GM23338 (cell line): ENCODE measurements at regions not wholly inside any gene's neighbourhood (a gene's known extent, or its start where the extent isn't known, plus 50 kb on each side); places are given as distances from the start of the nearest gene placed in this dataset.

Experiments
- ATAC-seq: fragments of 200-7000 bp; cut with Tn5 transposase; 3 replicates; pipeline ENCODE4 v1.9.1; 2020
- DNase-seq: peaks from one replicate; pipeline ENCODE4 v3.0.0-alpha.2; 2015; ENCODE audit warnings: low spot score
- H2AFZ ChIP-seq: fragments of 200-600 bp; sonication (generic); 2 replicates; pipeline ENCODE4 v1.8.0; 2016; ENCODE audit warnings: antibody characterized with exemption, mild to moderate bottlenecking, moderate library complexity
- H3F3A ChIP-seq: fragments of 200-600 bp; sonication (generic); replicated peaks from 2 replicates; pipeline ENCODE4 v1.8.0; 2017; ENCODE audit warnings: antibody characterized with exemption, mixed run types, low read depth
- H3K27ac ChIP-seq: fragments of 200-600 bp; sonication (generic); 2 replicates; pipeline ENCODE4 v1.6.1; 2016; ENCODE audit warnings: low read depth
- H3K27me3 ChIP-seq: fragments of 200-600 bp; sonication (generic); 2 replicates; pipeline ENCODE4 v1.8.0; 2016; ENCODE audit warnings: mild to moderate bottlenecking, mixed run types, moderate library complexity; ENCODE audit not compliant: insufficient read depth
- H3K36me3 ChIP-seq: fragments of 200-600 bp; sonication (generic); 2 replicates; pipeline ENCODE4 v1.8.0; 2016; ENCODE audit warnings: mild to moderate bottlenecking; ENCODE audit not compliant: insufficient read depth
- H3K4me1 ChIP-seq: fragments of 200-600 bp; sonication (generic); 2 replicates; pipeline ENCODE4 v1.8.0; 2016; ENCODE audit warnings: mild to moderate bottlenecking, moderate library complexity; ENCODE audit not compliant: insufficient read depth
- H3K4me2 ChIP-seq: fragments of 200-600 bp; sonication (generic); 2 replicates; pipeline ENCODE4 v1.7.1; 2017; ENCODE audit warnings: mixed run types
- H3K4me3 ChIP-seq: fragments of 200-600 bp; sonication (generic); 2 replicates; pipeline ENCODE4 v1.6.1; 2016; ENCODE audit warnings: mixed run types
- H3K79me2 ChIP-seq: fragments of 200-600 bp; sonication (generic); replicated peaks from 2 replicates; pipeline ENCODE4 v1.8.0; 2017; ENCODE audit warnings: mild to moderate bottlenecking; ENCODE audit not compliant: insufficient read depth
- H3K9me2 ChIP-seq: fragments of 200-600 bp; sonication (generic); 2 replicates; pipeline ENCODE4 v1.8.0; 2017; ENCODE audit not compliant: insufficient read depth
- H4K20me1 ChIP-seq: fragments of 200-600 bp; sonication (generic); replicated peaks from 2 replicates; pipeline ENCODE4 v1.8.0; 2017; ENCODE audit warnings: mild to moderate bottlenecking; ENCODE audit not compliant: insufficient read depth
- H3K27ac Mint-ChIP-seq: 2 replicates; pipeline ENCODE4 v1.8.0; 2020; ENCODE audit warnings: inconsistent platforms, mild to moderate bottlenecking, moderate library complexity, mixed read lengths
- H3K27me3 Mint-ChIP-seq: 3 replicates; pipeline ENCODE4 v1.8.0; 2022; ENCODE audit warnings: low read depth, mild to moderate bottlenecking, moderate library complexity, mixed read lengths, inconsistent platforms; ENCODE audit not compliant: insufficient read depth, poor library complexity
- H3K36me3 Mint-ChIP-seq: 3 replicates; pipeline ENCODE4 v1.8.0; 2021; ENCODE audit warnings: low read depth, mild to moderate bottlenecking, inconsistent platforms, moderate library complexity, mixed read lengths
- H3K4me1 Mint-ChIP-seq: 3 replicates; pipeline ENCODE4 v1.8.0; 2020; ENCODE audit warnings: mild to moderate bottlenecking, inconsistent platforms, mixed read lengths
- H3K4me3 Mint-ChIP-seq: 3 replicates; pipeline ENCODE4 v1.8.0; 2021; ENCODE audit warnings: moderate library complexity, mild to moderate bottlenecking, inconsistent platforms, mixed read lengths
- H3K9me3 Mint-ChIP-seq: 3 replicates; pipeline ENCODE4 v1.8.0; 2020; ENCODE audit warnings: moderate library complexity, mild to moderate bottlenecking, inconsistent platforms, mixed read lengths
- CREB1 ChIP-seq: fragments of 250-450 bp; sonication (Bioruptor Pico); IDR thresholded peaks from 2 replicates; pipeline ENCODE4 v1.5.0; 2020; ENCODE audit warnings: low read depth, mild to moderate bottlenecking, moderate library complexity
- CTCF ChIP-seq, 2 experiments: fragments of 200-600 bp in 1 of 2; sonication (generic) in 1 of 2; conservative IDR thresholded peaks; 2 replicates each; pipeline versions ENCODE4 v1.5.1 to v1.6.1; 2016 to 2017; ENCODE audit warnings: antibody characterized with exemption in 2 of 2, low read depth in 2 of 2, mild to moderate bottlenecking in 2 of 2, moderate library complexity in 1 of 2
- EZH2phosphoT487 ChIP-seq: fragments of 200-600 bp; sonication (generic); IDR thresholded peaks from one replicate; pipeline ENCODE4 v1.8.1; 2018; ENCODE audit warnings: antibody characterized with exemption; ENCODE audit not compliant: unreplicated experiment
- NANOG ChIP-seq: IDR thresholded peaks from 2 replicates; pipeline ENCODE4 v1.6.1; 2016; ENCODE audit warnings: antibody characterized with exemption, borderline replicate concordance
- POLR2AphosphoS5 ChIP-seq: IDR thresholded peaks from 2 replicates; pipeline ENCODE4 v1.6.1; 2016; ENCODE audit warnings: antibody characterized with exemption, low read depth
- REST ChIP-seq: IDR thresholded peaks from one replicate; pipeline ENCODE4 v1.6.1; 2018; ENCODE audit warnings: antibody characterized with exemption; ENCODE audit not compliant: unreplicated experiment
- STAT1 ChIP-seq: IDR thresholded peaks from one replicate; pipeline ENCODE4 v1.6.1; 2016; ENCODE audit warnings: antibody characterized with exemption; ENCODE audit not compliant: unreplicated experiment
- ZNF331 ChIP-seq: fragments of 250-450 bp; sonication (Bioruptor Pico); IDR thresholded peaks from 2 replicates; pipeline ENCODE4 v1.5.0; 2020; ENCODE audit warnings: low read depth, mild to moderate bottlenecking, moderate library complexity

- Mint-ChIP-seq H3K36me3 (no peaks in the 10 kb centered on the region), H3K4me1 (peaks cover 13% of the 10 kb centered on the region; the same call in 2 of the 3 replicates), H3K27ac (no peak overlapping the region), H3K9me3 (no peaks in the 10 kb centered on the region), H3K27me3 (no peaks in the 10 kb centered on the region), H3K4me3 (no peak overlapping the region)
- Histone ChIP-seq H3K36me3 (no peaks in the 10 kb centered on the region), H3K79me2 (no peaks in the 10 kb centered on the region), H3K27me3 (no peaks in the 10 kb centered on the region), H3K4me2 (no peak overlapping the region), H3K4me1 (peaks cover 9% of the 10 kb centered on the region), H4K20me1 (no peaks in the 10 kb centered on the region), H3K9me2 (no peaks in the 10 kb centered on the region), H3K27ac (no peak overlapping the region), H3K4me3 (no peak overlapping the region), H2AFZ (no peak overlapping the region; the same call in 1 of the 2 replicates), H3F3A (no peaks in the 10 kb centered on the region)
- ATAC-seq (no peak), DNase-seq (no peak)
- TF ChIP-seq NANOG = no peak
- no peak for TF ChIP-seq CTCF (conservative IDR thresholded peaks at IDR 0.05; ENCODE audit: low read depth in 2 of 2)
- TF ChIP-seq POLR2AphosphoS5 = no peak
- TF ChIP-seq REST = no peak
- no peak for TF ChIP-seq ZNF331
Observed at GRCh38 chr5:10913841-10914240, 152.8 kb upstream of the DAP start.

DNA sequence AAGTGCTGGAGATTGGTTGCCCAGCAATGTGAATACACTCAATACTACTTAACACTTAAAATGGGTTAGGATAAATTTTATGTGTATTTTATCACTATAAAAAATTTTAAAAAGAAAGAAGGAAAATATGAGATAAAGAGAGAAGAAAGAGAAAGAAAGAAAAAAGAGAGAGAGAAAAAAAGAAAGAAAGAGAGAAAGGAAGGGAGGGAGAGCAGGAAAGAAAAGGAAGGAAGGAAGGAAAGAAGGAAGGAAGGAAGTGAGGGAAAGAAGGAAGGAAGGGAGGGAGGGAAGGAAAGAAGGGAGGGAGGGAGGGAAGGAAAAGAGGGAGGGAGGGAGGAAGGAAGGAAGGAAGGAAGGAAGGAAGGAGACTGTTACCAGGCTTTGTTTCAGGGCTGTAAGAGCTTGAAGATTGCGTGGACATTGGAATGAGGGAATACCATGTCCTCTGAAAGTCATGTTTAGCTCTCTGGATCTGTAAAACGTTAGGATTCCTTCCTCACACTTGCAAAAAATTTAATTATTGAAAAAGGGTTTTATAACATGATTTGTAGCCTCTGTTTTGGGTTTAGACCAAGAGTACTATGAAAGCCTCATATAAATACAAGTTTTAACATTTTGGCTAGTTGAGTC, 152.3 kb upstream of the DAP start:
- DNase-seq (no peak), ATAC-seq (no peak)
- Histone ChIP-seq H3K4me3 (no peak overlapping the region), H3K36me3 (no peaks in the 10 kb centered on the region), H4K20me1 (no peaks in the 10 kb centered on the region), H3K4me1 (peaks cover 9% of the 10 kb centered on the region), H3K27me3 (no peaks in the 10 kb centered on the region), H3K4me2 (no peak overlapping the region), H3F3A (no peaks in the 10 kb centered on the region), H3K9me2 (no peaks in the 10 kb centered on the region), H3K79me2 (no peaks in the 10 kb centered on the region), H2AFZ (no peak overlapping the region), H3K27ac (no peak overlapping the region)
- Mint-ChIP-seq H3K9me3 (no peaks in the 10 kb centered on the region), H3K4me1 (peaks cover 10% of the 10 kb centered on the region; the same call in 2 of the 3 replicates), H3K4me3 (no peak overlapping the region), H3K27me3 (no peaks in the 10 kb centered on the region), H3K27ac (no peak overlapping the region), H3K36me3 (no peaks in the 10 kb centered on the region)
- TF ChIP-seq ZNF331 (no peak), STAT1 (no peak), EZH2phosphoT487 (no peak), CREB1 (no peak)
